Esophagus squamous epithelium (tissue), 4 donors: ENCODE measurements at regions not wholly inside any gene's neighbourhood (a gene's known extent, or its start where the extent isn't known, plus 50 kb on each side); places are given as distances from the start of the nearest gene placed in this dataset.
"Not testable (repeated sequence)": the region's sequence is repeated elsewhere in the genome, so short reads cannot be mapped to it uniquely, and the experiment has no call there.

Experiments used
- POLR2A ChIP-seq, 4 donors: fragments of 450-650 bp; IDR thresholded peaks; one replicate each; pipeline ENCODE4 v1.6.1; 2017; ENCODE audit warnings: antibody characterized with exemption in 4 of 4, mild to moderate bottlenecking in 4 of 4, moderate library complexity in 3 of 4
- TF ChIP-seq, protein P1 (sequence below), 6 experiments: fragments of 450-650 bp in 4 of 6; fragments of 200-600 bp in 2 of 6; sonication (generic) in 2 of 6; IDR thresholded peaks; one replicate each; pipeline ENCODE4 v1.5.1; 2016 to 2019; ENCODE audit warnings: antibody characterized with exemption in 6 of 6, mild to moderate bottlenecking in 4 of 6, moderate library complexity in 4 of 6

- TF ChIP-seq, protein P1, sequence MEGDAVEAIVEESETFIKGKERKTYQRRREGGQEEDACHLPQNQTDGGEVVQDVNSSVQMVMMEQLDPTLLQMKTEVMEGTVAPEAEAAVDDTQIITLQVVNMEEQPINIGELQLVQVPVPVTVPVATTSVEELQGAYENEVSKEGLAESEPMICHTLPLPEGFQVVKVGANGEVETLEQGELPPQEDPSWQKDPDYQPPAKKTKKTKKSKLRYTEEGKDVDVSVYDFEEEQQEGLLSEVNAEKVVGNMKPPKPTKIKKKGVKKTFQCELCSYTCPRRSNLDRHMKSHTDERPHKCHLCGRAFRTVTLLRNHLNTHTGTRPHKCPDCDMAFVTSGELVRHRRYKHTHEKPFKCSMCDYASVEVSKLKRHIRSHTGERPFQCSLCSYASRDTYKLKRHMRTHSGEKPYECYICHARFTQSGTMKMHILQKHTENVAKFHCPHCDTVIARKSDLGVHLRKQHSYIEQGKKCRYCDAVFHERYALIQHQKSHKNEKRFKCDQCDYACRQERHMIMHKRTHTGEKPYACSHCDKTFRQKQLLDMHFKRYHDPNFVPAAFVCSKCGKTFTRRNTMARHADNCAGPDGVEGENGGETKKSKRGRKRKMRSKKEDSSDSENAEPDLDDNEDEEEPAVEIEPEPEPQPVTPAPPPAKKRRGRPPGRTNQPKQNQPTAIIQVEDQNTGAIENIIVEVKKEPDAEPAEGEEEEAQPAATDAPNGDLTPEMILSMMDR (IDR thresholded peaks at IDR 0.05) = not testable (repeated sequence)
- TF ChIP-seq POLR2A (IDR thresholded peaks at IDR 0.05) = not testable (repeated sequence)
Measured at GRCh38 chr13:49852460-49852859, 60.0 kb upstream of the KPNA3 start.
